Endothelial cell of umbilical vein (primary cell): ENCODE measurements at regions not wholly inside any gene's neighbourhood (a gene's known extent, or its start where the extent isn't known, plus 50 kb on each side); places are given as distances from the start of the nearest gene placed in this dataset.

Source experiments
- BruUV-seq: library from RNA; stranded (reverse); fragments of 400-500 nt; replicated peaks from 2 replicates; lab custom pipeline; 2021; lab: Mats Ljungman, UMichigan
- CTCF ChIA-PET: fragments of 300-600, 350-600 bp; sonication (Branson Sonifier 250); formaldehyde crosslinking; loops from one replicate; lab custom pipeline; 2021; ENCODE audit warnings: antibody characterized with exemption, inconsistent platforms; lab: Charles Lee
- POLR2A ChIA-PET: fragments of 300-600, 350-600 bp; sonication (Branson Sonifier 250); formaldehyde crosslinking; loops from one replicate; lab custom pipeline; 2021; ENCODE audit warnings: antibody characterized with exemption, inconsistent platforms; lab: Charles Lee
- DNase-seq: peaks from one replicate; pipeline ENCODE4 v3.0.0-alpha.2; 2011; ENCODE audit warnings: low read depth, low spot score
- FAIRE-seq: peaks from 2 replicates; lab custom pipeline; 2011; peaks lifted over from hg19 to GRCh38; lab: Jason Lieb, UNC
- H2AFZ ChIP-seq: 2 replicates; pipeline ENCODE4 v1.6.0; 2012; ENCODE audit warnings: low read depth, low read length, control low read depth, inconsistent platforms
- H3K27ac ChIP-seq: 2 replicates; pipeline ENCODE4 v1.5.1; 2011; ENCODE audit warnings: low read depth, mild to moderate bottlenecking, control low read depth, low read length, moderate library complexity; ENCODE audit not compliant: insufficient read depth
- H3K27me3 ChIP-seq, 2 experiments: 2 replicates each; pipeline versions ENCODE4 v1.6.0 to v1.6.1; 2011; ENCODE audit warnings: low read length in 2 of 2, mixed read lengths in 1 of 2; ENCODE audit not compliant: control insufficient read depth in 2 of 2, insufficient read depth in 2 of 2
- H3K36me3 ChIP-seq, 2 experiments: 2 replicates in 1 of 2; 3 replicates in 1 of 2; pipeline ENCODE4 v1.5.1; 2011; ENCODE audit warnings: low read length in 2 of 2, mild to moderate bottlenecking in 1 of 2, moderate library complexity in 1 of 2; ENCODE audit not compliant: control insufficient read depth in 2 of 2, insufficient read depth in 2 of 2; ENCODE audit errors: extremely low read depth in 1 of 2
- H3K4me1 ChIP-seq: 3 replicates; pipeline ENCODE4 v1.5.1; 2011; ENCODE audit warnings: mild to moderate bottlenecking, low read length; ENCODE audit not compliant: control insufficient read depth, insufficient read depth; ENCODE audit errors: extremely low read depth
- H3K4me2 ChIP-seq: 2 replicates; pipeline ENCODE4 v1.6.1; 2011; ENCODE audit warnings: low read length, control low read depth, mixed read lengths; ENCODE audit not compliant: insufficient read depth
- H3K4me3 ChIP-seq, 3 experiments: fragments of 200-600 bp in 1 of 3; sonication (generic), shearing (Covaris generic) in 1 of 3; replicated peaks in 1 of 3; 2 replicates each; pipeline ENCODE4 v1.5.1; 2011 to 2016; ENCODE audit warnings: control low read depth in 3 of 3, low read length in 3 of 3, mild to moderate bottlenecking in 2 of 3, inconsistent platforms in 1 of 3, low read depth in 1 of 3, moderate library complexity in 1 of 3; ENCODE audit not compliant: insufficient read depth in 1 of 3
- H3K79me2 ChIP-seq: 2 replicates; pipeline ENCODE4 v1.6.0; 2012; ENCODE audit warnings: low read length, inconsistent platforms; ENCODE audit not compliant: control insufficient read depth, insufficient read depth
- H3K9ac ChIP-seq: replicated peaks from 2 replicates; pipeline ENCODE3; 2011; ENCODE audit warnings: low read length, control low read depth; ENCODE audit not compliant: insufficient read depth; ENCODE audit errors: extremely low read depth
- H3K9me1 ChIP-seq: replicated peaks from 3 replicates; pipeline ENCODE4 v1.6.0; 2011; ENCODE audit warnings: mild to moderate bottlenecking, low read length; ENCODE audit not compliant: control insufficient read depth, insufficient read depth; ENCODE audit errors: extremely low read depth
- H3K9me3 ChIP-seq: replicated peaks from 2 replicates; pipeline ENCODE4 v1.5.1; 2012; ENCODE audit warnings: low read length, inconsistent platforms; ENCODE audit not compliant: control insufficient read depth, insufficient read depth
- H4K20me1 ChIP-seq: replicated peaks from 2 replicates; pipeline ENCODE3; 2011; ENCODE audit warnings: mild to moderate bottlenecking, low read length; ENCODE audit not compliant: control insufficient read depth, insufficient read depth; ENCODE audit errors: extremely low read depth
- EZH2 ChIP-seq: IDR thresholded peaks from 2 replicates; pipeline ENCODE4 v1.6.1; 2012; ENCODE audit warnings: borderline replicate concordance, low read depth, mild to moderate bottlenecking, moderate library complexity, low read length, inconsistent platforms; ENCODE audit not compliant: severe bottlenecking
- FOS ChIP-seq: IDR thresholded peaks from 2 replicates; pipeline ENCODE4 v1.6.1; 2011; ENCODE audit warnings: mild to moderate bottlenecking, low read length, moderate library complexity, borderline replicate concordance; ENCODE audit not compliant: insufficient read depth
- GATA2 ChIP-seq: IDR thresholded peaks from 2 replicates; pipeline ENCODE4 v1.7.0; 2011; ENCODE audit warnings: low read depth, mild to moderate bottlenecking, moderate library complexity, mixed read lengths, low read length; ENCODE audit not compliant: insufficient read length, insufficient read depth
- JUN ChIP-seq: IDR thresholded peaks from 2 replicates; pipeline ENCODE4 v1.6.1; 2011; ENCODE audit warnings: borderline replicate concordance, low read depth; ENCODE audit not compliant: insufficient read length, insufficient read depth
- MYC ChIP-seq: IDR thresholded peaks from one replicate; pipeline ENCODE4 v1.6.1; 2011; ENCODE audit warnings: mild to moderate bottlenecking, low read depth, low read length
- POLR2A ChIP-seq: IDR thresholded peaks from 2 replicates; pipeline ENCODE4 v1.6.1; 2012; ENCODE audit warnings: low read depth, mild to moderate bottlenecking, control low read depth, low read length
- POLR2AphosphoS5 ChIP-seq: IDR thresholded peaks from 2 replicates; pipeline ENCODE4 v1.6.1; 2012; ENCODE audit warnings: low read depth, mild to moderate bottlenecking, control low read depth, low read length, moderate library complexity; ENCODE audit not compliant: insufficient read depth
- dilution Hi-C: fragments of 300-500 bp; cut with MboI; formaldehyde crosslinking; loops from one replicate; pipeline ENCODE4 v1.15.0; 2019; ENCODE audit warnings: low sequenced_read_pairs; ENCODE audit not compliant: extremely low pct_ligation_motif_present
- intact Hi-C: fragments of 100-400 bp; cut with micrococcal nuclease; formaldehyde crosslinking; loops from one replicate; pipeline ENCODE4 v1.10.0; 2022
- TF ChIP-seq, protein P1 (sequence below): IDR thresholded peaks from 2 replicates; pipeline ENCODE4 v1.6.1; 2011; ENCODE audit not compliant: insufficient read depth, insufficient read length
- TF ChIP-seq, protein P2 (sequence below), 2 donors: IDR thresholded peaks; 1 replicate in 1 of 2; 2 replicates in 1 of 2; pipeline ENCODE4 v1.5.1; 2011; ENCODE audit warnings: low read length in 2 of 2, mild to moderate bottlenecking in 2 of 2, moderate library complexity in 2 of 2, control low read depth in 1 of 2, inconsistent platforms in 1 of 2, low read depth in 1 of 2; ENCODE audit not compliant: insufficient read depth in 1 of 2; ENCODE audit errors: extremely low read depth in 1 of 2

DNA sequence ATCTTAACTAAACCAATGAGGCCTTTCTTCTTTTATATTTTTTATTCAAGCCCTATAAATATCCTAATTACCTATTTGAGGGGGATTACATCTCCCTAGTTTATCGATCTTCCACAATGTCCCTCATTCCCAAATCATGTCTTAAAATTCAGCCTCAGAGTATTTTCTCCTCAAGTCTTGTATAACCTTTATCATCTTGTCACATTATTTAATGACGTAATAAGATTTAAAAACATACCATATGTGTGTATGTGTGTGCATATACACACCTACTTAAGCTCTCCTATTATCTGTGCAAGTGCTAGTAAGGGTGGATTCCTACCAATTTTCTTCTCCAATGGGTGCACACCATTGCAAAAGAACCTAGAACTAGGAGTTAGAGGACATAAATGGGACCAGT is 421.1 kb downstream of the FIGN start:
- H3K4me3 ChIP-seq = no peak overlapping the region
- TF ChIP-seq EZH2 (no peak), JUN (no peak), POLR2A (no peak), MYC (no peak), FOS (no peak), POLR2AphosphoS5 (no peak), GATA2 (no peak)
- TF ChIP-seq, protein P1, sequence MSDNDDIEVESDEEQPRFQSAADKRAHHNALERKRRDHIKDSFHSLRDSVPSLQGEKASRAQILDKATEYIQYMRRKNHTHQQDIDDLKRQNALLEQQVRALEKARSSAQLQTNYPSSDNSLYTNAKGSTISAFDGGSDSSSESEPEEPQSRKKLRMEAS = no peak
- POLR2A ChIA-PET = no interaction called here

GRCh38 chr2:163312713-163313112 is 423.1 kb downstream of the FIGN start:
- Histone ChIP-seq H3K79me2 (no peaks in the 10 kb centered on the region), H3K4me3 (no peak overlapping the region), H3K9ac (no peak overlapping the region), H3K9me1 (no peaks in the 10 kb centered on the region), H3K36me3 (no peaks in the 10 kb centered on the region), H2AFZ (no peak overlapping the region), H3K4me2 (no peak overlapping the region), H4K20me1 (no peaks in the 10 kb centered on the region), H3K27ac (no peak overlapping the region), H3K4me1 (no peaks in the 10 kb centered on the region), H3K27me3 (no peaks in the 10 kb centered on the region), H3K9me3 (no peaks in the 10 kb centered on the region)
- DNase-seq (no peak), FAIRE-seq (no peak)
- intact Hi-C loops = no loop called here
- TF ChIP-seq MYC (no peak), JUN (no peak), EZH2 (no peak), POLR2A (no peak), FOS (no peak), GATA2 (no peak), POLR2AphosphoS5 (no peak)
- TF ChIP-seq, protein P2, sequence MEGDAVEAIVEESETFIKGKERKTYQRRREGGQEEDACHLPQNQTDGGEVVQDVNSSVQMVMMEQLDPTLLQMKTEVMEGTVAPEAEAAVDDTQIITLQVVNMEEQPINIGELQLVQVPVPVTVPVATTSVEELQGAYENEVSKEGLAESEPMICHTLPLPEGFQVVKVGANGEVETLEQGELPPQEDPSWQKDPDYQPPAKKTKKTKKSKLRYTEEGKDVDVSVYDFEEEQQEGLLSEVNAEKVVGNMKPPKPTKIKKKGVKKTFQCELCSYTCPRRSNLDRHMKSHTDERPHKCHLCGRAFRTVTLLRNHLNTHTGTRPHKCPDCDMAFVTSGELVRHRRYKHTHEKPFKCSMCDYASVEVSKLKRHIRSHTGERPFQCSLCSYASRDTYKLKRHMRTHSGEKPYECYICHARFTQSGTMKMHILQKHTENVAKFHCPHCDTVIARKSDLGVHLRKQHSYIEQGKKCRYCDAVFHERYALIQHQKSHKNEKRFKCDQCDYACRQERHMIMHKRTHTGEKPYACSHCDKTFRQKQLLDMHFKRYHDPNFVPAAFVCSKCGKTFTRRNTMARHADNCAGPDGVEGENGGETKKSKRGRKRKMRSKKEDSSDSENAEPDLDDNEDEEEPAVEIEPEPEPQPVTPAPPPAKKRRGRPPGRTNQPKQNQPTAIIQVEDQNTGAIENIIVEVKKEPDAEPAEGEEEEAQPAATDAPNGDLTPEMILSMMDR (IDR thresholded peaks at IDR 0.05; ENCODE audit: extremely low read depth in 1 of 2, insufficient read depth in 1 of 2, low read depth in 1 of 2, low read length in 2 of 2) = no peak
- TF ChIP-seq, protein P1 = no peak
- no TSS peak for BruUV-seq
- dilution Hi-C loops = no loop called here
- POLR2A ChIA-PET = no interaction called here
- CTCF ChIA-PET = no interaction called here

More for the DNA sequence above, 421.1 kb downstream of the FIGN start:
- Histone ChIP-seq H3K79me2 (no peaks in the 10 kb centered on the region), H3K27me3 (no peaks in the 10 kb centered on the region), H3K4me1 (no peaks in the 10 kb centered on the region), H3K9ac (no peak overlapping the region), H3K9me3 (no peaks in the 10 kb centered on the region), H4K20me1 (no peaks in the 10 kb centered on the region), H3K36me3 (no peaks in the 10 kb centered on the region), H3K27ac (no peak overlapping the region), H2AFZ (no peak overlapping the region), H3K9me1 (no peaks in the 10 kb centered on the region), H3K4me2 (no peak overlapping the region)
- dilution Hi-C loops = no loop called here
- CTCF ChIA-PET = no interaction called here
- DNase-seq (no peak), FAIRE-seq (no peak)
- intact Hi-C loops = no loop called here
- no TSS peak for BruUV-seq
